B cell (primary cell): ENCODE measurements at regions not wholly inside any gene's neighbourhood (a gene's known extent, or its start where the extent isn't known, plus 50 kb on each side); places are given as distances from the start of the nearest gene placed in this dataset.

Experiments used
- CTCF ChIP-seq: fragments of 200-600 bp; IDR thresholded peaks from one replicate; pipeline ENCODE4 v1.8.0; 2022; ENCODE audit warnings: antibody characterized with exemption, mild to moderate bottlenecking
- EZH2 ChIP-seq: IDR thresholded peaks from 2 replicates; pipeline ENCODE4 v1.6.1; 2012; ENCODE audit warnings: borderline replicate concordance, low read depth, mild to moderate bottlenecking, moderate library complexity, low read length; ENCODE audit not compliant: insufficient read depth, poor library complexity, severe bottlenecking

GRCh38 chr16:64096689-64097088 is 1025.2 kb downstream of the CDH11 start:
- TF ChIP-seq CTCF = no peak
- TF ChIP-seq EZH2 = no peak
